Ascending aorta (tissue), 2 donors: ENCODE measurements at regions not wholly inside any gene's neighbourhood (a gene's known extent, or its start where the extent isn't known, plus 50 kb on each side); places are given as distances from the start of the nearest gene placed in this dataset.

Experiments used
- DNase-seq, 2 donors: peaks; one replicate each; pipeline ENCODE4 v3.0.0-alpha.2; 2019; ENCODE audit warnings: low spot score in 2 of 2
- H3K27ac ChIP-seq, 2 donors: fragments of 200-600 bp; sonication (generic); one replicate each; pipeline ENCODE4 v1.5.1; 2016 to 2017; ENCODE audit warnings: mild to moderate bottlenecking in 1 of 2
- H3K27me3 ChIP-seq: fragments of 200-600 bp; sonication (generic); one replicate; pipeline ENCODE4 v1.5.1; 2017
- H3K36me3 ChIP-seq, 2 donors: fragments of 200-600 bp; sonication (generic); one replicate each; pipeline ENCODE4 v1.5.1; 2016
- H3K4me1 ChIP-seq, 2 donors: fragments of 200-600 bp; sonication (generic); one replicate each; pipeline ENCODE4 v1.5.1; 2016 to 2017; ENCODE audit warnings: mild to moderate bottlenecking in 1 of 2
- H3K4me3 ChIP-seq, 2 donors: fragments of 200-600 bp; sonication (generic); one replicate each; pipeline ENCODE4 v1.5.1; 2016 to 2017; ENCODE audit warnings: mild to moderate bottlenecking in 1 of 2
- H3K9me3 ChIP-seq, 2 donors: fragments of 200-600 bp; sonication (generic); one replicate each; pipeline ENCODE4 v1.5.1; 2016
- intact Hi-C: fragments of 100-400 bp; cut with DNase I; formaldehyde crosslinking; loops from one replicate; pipeline ENCODE4 v1.15.1; 2023
- TF ChIP-seq, protein P1 (sequence below), 3 experiments: fragments of 200-600 bp in 2 of 3; fragments of 450-650 bp in 1 of 3; sonication (generic) in 2 of 3; IDR thresholded peaks; one replicate each; pipeline ENCODE4 v1.5.1; 2016 to 2019; ENCODE audit warnings: antibody characterized with exemption in 3 of 3, mild to moderate bottlenecking in 1 of 3, moderate library complexity in 1 of 3

DNA sequence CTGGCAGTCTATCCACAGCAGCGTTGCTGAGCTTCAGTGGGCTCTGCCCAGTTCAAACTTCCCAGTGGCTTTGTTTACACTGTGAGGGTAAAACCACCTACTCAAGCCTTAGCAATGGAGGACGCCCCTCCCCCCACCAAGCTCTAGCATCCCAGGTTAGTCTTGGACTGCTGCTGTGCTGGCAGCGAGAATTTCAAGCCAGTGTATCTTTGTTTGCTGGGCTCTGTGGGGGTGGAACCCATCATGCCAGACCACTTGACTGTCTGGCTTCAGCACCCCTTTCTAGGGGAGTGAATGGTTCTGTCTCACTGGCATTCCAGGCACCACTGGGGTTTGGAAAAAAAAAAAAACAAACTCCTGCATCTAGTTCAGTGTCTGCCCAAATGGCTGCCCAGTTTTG lies 249.7 kb upstream of the SYNCRIP start:
- TF ChIP-seq, protein P1, sequence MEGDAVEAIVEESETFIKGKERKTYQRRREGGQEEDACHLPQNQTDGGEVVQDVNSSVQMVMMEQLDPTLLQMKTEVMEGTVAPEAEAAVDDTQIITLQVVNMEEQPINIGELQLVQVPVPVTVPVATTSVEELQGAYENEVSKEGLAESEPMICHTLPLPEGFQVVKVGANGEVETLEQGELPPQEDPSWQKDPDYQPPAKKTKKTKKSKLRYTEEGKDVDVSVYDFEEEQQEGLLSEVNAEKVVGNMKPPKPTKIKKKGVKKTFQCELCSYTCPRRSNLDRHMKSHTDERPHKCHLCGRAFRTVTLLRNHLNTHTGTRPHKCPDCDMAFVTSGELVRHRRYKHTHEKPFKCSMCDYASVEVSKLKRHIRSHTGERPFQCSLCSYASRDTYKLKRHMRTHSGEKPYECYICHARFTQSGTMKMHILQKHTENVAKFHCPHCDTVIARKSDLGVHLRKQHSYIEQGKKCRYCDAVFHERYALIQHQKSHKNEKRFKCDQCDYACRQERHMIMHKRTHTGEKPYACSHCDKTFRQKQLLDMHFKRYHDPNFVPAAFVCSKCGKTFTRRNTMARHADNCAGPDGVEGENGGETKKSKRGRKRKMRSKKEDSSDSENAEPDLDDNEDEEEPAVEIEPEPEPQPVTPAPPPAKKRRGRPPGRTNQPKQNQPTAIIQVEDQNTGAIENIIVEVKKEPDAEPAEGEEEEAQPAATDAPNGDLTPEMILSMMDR (IDR thresholded peaks at IDR 0.05): no peak
- H3K27me3 ChIP-seq: no peaks in the 10 kb centered on the region
- H3K4me3 ChIP-seq: no peak overlapping the region
- H3K4me1 ChIP-seq: no peaks in the 10 kb centered on the region
- intact Hi-C loops: no loop called here
- H3K27ac ChIP-seq: no peak overlapping the region
- no peaks in the 10 kb centered on the region for H3K36me3 ChIP-seq
- H3K9me3 ChIP-seq: no peaks in the 10 kb centered on the region
- DNase-seq: no peak

- H3K9me3 ChIP-seq: no peaks in the 10 kb centered on the region
- H3K4me3 ChIP-seq: no peak overlapping the region
- TF ChIP-seq, protein P1 (IDR thresholded peaks at IDR 0.05): no peak
- no peak overlapping the region for H3K27ac ChIP-seq
- DNase-seq: no peak
- no peaks in the 10 kb centered on the region for H3K36me3 ChIP-seq
- no peaks in the 10 kb centered on the region for H3K4me1 ChIP-seq
- no peaks in the 10 kb centered on the region for H3K27me3 ChIP-seq
- intact Hi-C loops: no loop called here
Measured at GRCh38 chr6:85887461-85887860, 244.8 kb upstream of the SYNCRIP start.

GRCh38 chr6:85868685-85869084 lies 226.0 kb upstream of the SYNCRIP start:
- Histone ChIP-seq H3K36me3 (no peaks in the 10 kb centered on the region), H3K4me1 (peaks cover 0 to 19% of the 10 kb centered on the region in 2 donors), H3K9me3 (no peaks in the 10 kb centered on the region), H3K27me3 (no peaks in the 10 kb centered on the region), H3K27ac (no peak overlapping the region), H3K4me3 (no peak overlapping the region)
- intact Hi-C loops: loop anchor here (10.0 kb wide), 1 partner anchor 224 kb away; the partner anchor contains the start of gene SYNCRIP
- DNase-seq: no peak
- TF ChIP-seq, protein P1 (IDR thresholded peaks at IDR 0.05): no peak

DNA sequence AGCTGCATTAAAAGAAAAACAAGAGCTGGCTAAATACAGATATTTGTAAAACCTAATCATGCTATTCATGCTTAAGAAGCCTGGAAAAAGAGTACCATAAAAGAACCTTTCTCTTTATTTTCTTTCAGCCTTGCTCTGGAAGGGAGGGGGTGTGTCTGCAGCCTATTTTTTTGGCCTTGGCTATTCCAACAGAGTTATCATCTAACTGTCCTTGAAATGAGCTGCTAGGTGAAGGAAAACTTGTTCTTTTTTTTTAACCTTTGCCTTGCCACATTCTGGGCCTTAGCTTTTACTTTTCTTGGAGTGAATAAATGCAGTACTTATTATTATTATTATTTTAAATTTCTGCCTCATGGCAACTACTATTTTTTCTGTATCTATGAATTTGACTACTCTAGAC lies 224.9 kb upstream of the SYNCRIP start:
- Histone ChIP-seq H3K27me3 (no peaks in the 10 kb centered on the region), H3K27ac (no peak overlapping the region), H3K4me1 (peaks cover 0 to 19% of the 10 kb centered on the region in 2 donors), H3K9me3 (no peaks in the 10 kb centered on the region), H3K4me3 (no peak overlapping the region), H3K36me3 (no peaks in the 10 kb centered on the region)
- DNase-seq: no peak
- TF ChIP-seq, protein P1 (IDR thresholded peaks at IDR 0.05): no peak
- intact Hi-C loops: loop anchor here (10.0 kb wide), 1 partner anchor 223 kb away; the partner anchor contains the start of gene SYNCRIP

GRCh38 chr6:85866758-85867401 lies 224.2 kb upstream of the SYNCRIP start:
- Histone ChIP-seq H3K4me1 (peaks cover 0 to 19% of the 10 kb centered on the region in 2 donors), H3K27ac (peak overlapping the region; percentile 82 to 85), H3K4me3 (peak overlapping the region in 1 of 2 donors; percentile 68), H3K27me3 (no peaks in the 10 kb centered on the region), H3K9me3 (no peaks in the 10 kb centered on the region), H3K36me3 (no peaks in the 10 kb centered on the region)
- DNase-seq: no peak
- TF ChIP-seq, protein P1 (IDR thresholded peaks at IDR 0.05): no peak
- intact Hi-C loops: loop anchor here (10.0 kb wide), 1 partner anchor 222 kb away; the partner anchor contains the start of gene SYNCRIP
